Breast epithelium (tissue), 4 donors: ENCODE measurements at regions not wholly inside any gene's neighbourhood (a gene's known extent, or its start where the extent isn't known, plus 50 kb on each side); places are given as distances from the start of the nearest gene placed in this dataset.

Experiments
- DNase-seq, 2 donors: peaks; one replicate each; pipeline ENCODE4 v3.0.0-alpha.2; 2019; ENCODE audit warnings: low spot score in 2 of 2
- H3K27ac ChIP-seq, 2 donors: fragments of 200-600 bp; sonication (generic) in 1 of 2; one replicate each; pipeline ENCODE4 v1.5.1; 2016 to 2019; ENCODE audit warnings: mild to moderate bottlenecking in 1 of 2
- H3K27me3 ChIP-seq, 2 donors: fragments of 200-600 bp; sonication (generic) in 1 of 2; one replicate each; pipeline versions ENCODE4 v1.5.1 to v1.6.0; 2017 to 2019; ENCODE audit warnings: control low read depth in 1 of 2, mild to moderate bottlenecking in 1 of 2
- H3K36me3 ChIP-seq: fragments of 200-600 bp; one replicate; pipeline ENCODE4 v1.5.1; 2019
- H3K4me1 ChIP-seq, 2 donors: fragments of 200-600 bp; sonication (generic); one replicate each; pipeline ENCODE4 v1.5.1; 2016 to 2019; ENCODE audit warnings: control low read depth in 1 of 2
- H3K4me3 ChIP-seq, 3 donors: fragments of 200-600 bp; sonication (generic); 1 replicate in 2 of 3; 2 replicates in 1 of 3; pipeline ENCODE4 v1.5.1; 2016 to 2019; ENCODE audit warnings: mild to moderate bottlenecking in 3 of 3, moderate library complexity in 2 of 3
- H3K9me3 ChIP-seq, 2 donors: fragments of 200-600 bp; sonication (generic) in 1 of 2; one replicate each; pipeline ENCODE4 v1.5.1; 2016 to 2019; ENCODE audit warnings: control low read depth in 1 of 2
- CTCF ChIP-seq, 3 donors: fragments of 450-650 bp; IDR thresholded peaks; one replicate each; pipeline ENCODE4 v1.5.1; 2016 to 2017; ENCODE audit warnings: antibody characterized with exemption in 3 of 3, mild to moderate bottlenecking in 3 of 3, moderate library complexity in 3 of 3
- POLR2A ChIP-seq: fragments of 450-650 bp; IDR thresholded peaks from one replicate; pipeline ENCODE4 v1.6.1; 2016; ENCODE audit warnings: antibody characterized with exemption, mild to moderate bottlenecking, moderate library complexity
- POLR2AphosphoS5 ChIP-seq, 3 donors: sonication (generic); formaldehyde crosslinking; IDR thresholded peaks; one replicate each; pipeline ENCODE4 v1.6.1; 2017; ENCODE audit warnings: antibody characterized with exemption in 3 of 3
- intact Hi-C: fragments of 100-400 bp; cut with DNase I; formaldehyde crosslinking; loops from one replicate; pipeline ENCODE4 v1.15.1; 2023; ENCODE audit warnings: low total_unique reads

DNA sequence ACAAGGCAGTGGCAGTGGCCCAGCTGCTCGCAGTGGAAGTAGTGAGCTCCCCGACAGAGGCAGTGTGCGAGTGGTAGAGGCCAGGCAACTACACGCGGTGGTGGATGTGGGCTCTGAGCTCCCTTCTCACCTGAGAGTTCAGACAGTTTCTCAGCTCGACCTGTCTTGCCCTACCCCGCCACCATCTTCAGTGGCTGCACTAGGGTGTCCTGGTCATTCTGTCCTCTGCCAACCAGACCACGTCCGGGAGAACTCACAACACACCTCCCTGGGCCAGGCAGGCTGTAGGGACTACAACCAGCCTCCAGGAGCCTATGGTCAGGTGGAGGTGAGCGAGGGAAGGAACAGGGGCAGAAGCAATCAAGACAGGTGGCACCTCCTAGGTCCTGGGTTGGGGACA lies 106.3 kb upstream of the SMAD3 start:
- no peaks in the 10 kb centered on the region for H3K4me1 ChIP-seq
- H3K36me3 ChIP-seq, result no peaks in the 10 kb centered on the region
- no peak overlapping the region for H3K4me3 ChIP-seq
- intact Hi-C loops, result no loop called here
- no peaks in the 10 kb centered on the region for H3K27me3 ChIP-seq
- no peak for DNase-seq
- H3K27ac ChIP-seq, result no peak overlapping the region
- no peak for TF ChIP-seq POLR2A
- TF ChIP-seq CTCF (IDR thresholded peaks at IDR 0.05), result no peak
- TF ChIP-seq POLR2AphosphoS5 (IDR thresholded peaks at IDR 0.05), result no peak
- H3K9me3 ChIP-seq, result no peaks in the 10 kb centered on the region

- Histone ChIP-seq H3K27ac (no peak overlapping the region), H3K9me3 (no peaks in the 10 kb centered on the region), H3K36me3 (no peaks in the 10 kb centered on the region), H3K4me3 (no peak overlapping the region), H3K27me3 (no peaks in the 10 kb centered on the region), H3K4me1 (no peaks in the 10 kb centered on the region)
- DNase-seq, result no peak
- TF ChIP-seq CTCF (IDR thresholded peaks at IDR 0.05) (no peak), POLR2AphosphoS5 (IDR thresholded peaks at IDR 0.05) (no peak)
- intact Hi-C loops, result no loop called here
These were observed 105.5 kb upstream of the SMAD3 start for GRCh38 chr15:66959875-66960274.

GRCh38 chr15:66960519-66960918 lies 104.9 kb upstream of the SMAD3 start:
- Histone ChIP-seq H3K4me1 (no peaks in the 10 kb centered on the region), H3K36me3 (no peaks in the 10 kb centered on the region), H3K9me3 (no peaks in the 10 kb centered on the region), H3K4me3 (no peak overlapping the region), H3K27ac (no peak overlapping the region), H3K27me3 (no peaks in the 10 kb centered on the region)
- no peak for TF ChIP-seq POLR2A
- TF ChIP-seq POLR2AphosphoS5 (IDR thresholded peaks at IDR 0.05), result no peak
- no peak for TF ChIP-seq CTCF (IDR thresholded peaks at IDR 0.05)
- no peak for DNase-seq
- intact Hi-C loops, result no loop called here

- Histone ChIP-seq H3K36me3 (no peaks in the 10 kb centered on the region), H3K27me3 (no peaks in the 10 kb centered on the region), H3K4me1 (no peaks in the 10 kb centered on the region), H3K27ac (no peak overlapping the region), H3K9me3 (no peaks in the 10 kb centered on the region), H3K4me3 (no peak overlapping the region)
- intact Hi-C loops, result no loop called here
- TF ChIP-seq POLR2AphosphoS5 (IDR thresholded peaks at IDR 0.05), result no peak
- no peak for TF ChIP-seq POLR2A
- no peak for TF ChIP-seq CTCF (IDR thresholded peaks at IDR 0.05)
- no peak for DNase-seq
These were observed 104.0 kb upstream of the SMAD3 start for GRCh38 chr15:66961407-66961884.

DNA sequence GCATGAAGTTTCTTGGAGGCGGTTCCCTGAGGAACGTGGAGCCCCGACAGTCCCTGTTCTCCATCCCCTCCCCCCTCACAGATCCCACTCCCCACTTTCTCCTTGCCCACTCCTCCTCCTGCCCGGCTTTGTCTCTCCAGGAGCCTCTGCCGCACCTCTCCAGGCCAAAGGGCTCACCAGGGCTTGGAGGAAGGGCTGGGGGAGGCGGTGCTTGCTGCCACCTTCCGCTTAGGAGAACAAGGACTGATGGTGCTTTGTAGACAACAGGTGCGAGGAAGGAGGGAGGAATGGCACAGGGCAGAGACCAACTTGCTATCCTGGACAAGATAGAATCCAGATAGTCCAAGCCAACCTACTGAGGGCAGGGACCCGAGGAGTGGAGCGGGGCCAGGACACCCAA lies 103.5 kb upstream of the SMAD3 start:
- Histone ChIP-seq H3K4me1 (no peaks in the 10 kb centered on the region), H3K27me3 (no peaks in the 10 kb centered on the region), H3K36me3 (no peaks in the 10 kb centered on the region), H3K27ac (no peak overlapping the region), H3K9me3 (no peaks in the 10 kb centered on the region), H3K4me3 (no peak overlapping the region)
- TF ChIP-seq POLR2A (no peak), POLR2AphosphoS5 (IDR thresholded peaks at IDR 0.05) (no peak), CTCF (IDR thresholded peaks at IDR 0.05) (no peak)
- intact Hi-C loops, result no loop called here
- no peak for DNase-seq
